Smooth muscle cell (in vitro differentiated cells): ENCODE measurements at regions not wholly inside any gene's neighbourhood (a gene's known extent, or its start where the extent isn't known, plus 50 kb on each side); places are given as distances from the start of the nearest gene placed in this dataset.

Source experiments
- DNase-seq: peaks from one replicate; lab custom pipeline; 2025; ENCODE audit not compliant: unreplicated experiment; lab: John Stamatoyannopoulos, UW
- H2AFZ ChIP-seq: fragments of 200-600 bp; sonication (generic); 2 replicates; pipeline ENCODE4 v1.6.0; 2016; ENCODE audit warnings: antibody characterized with exemption, low read depth, mild to moderate bottlenecking
- H3F3A ChIP-seq: fragments of 200-600 bp; sonication (generic); 2 replicates; pipeline ENCODE4 v1.6.0; 2017; ENCODE audit warnings: antibody characterized with exemption, low read depth
- H3K27ac ChIP-seq: fragments of 200-600 bp; sonication (generic); 2 replicates; pipeline ENCODE4 v1.5.1; 2016; ENCODE audit warnings: low read depth, mild to moderate bottlenecking
- H3K27me3 ChIP-seq: fragments of 200-600 bp; sonication (generic); 2 replicates; pipeline ENCODE4 v1.6.1; 2016; ENCODE audit warnings: low read depth, mild to moderate bottlenecking
- H3K36me3 ChIP-seq: fragments of 200-600 bp; sonication (generic); 2 replicates; pipeline ENCODE4 v1.5.1; 2016; ENCODE audit warnings: low read depth
- H3K4me1 ChIP-seq: fragments of 200-600 bp; sonication (generic); 2 replicates; pipeline ENCODE4 v1.5.1; 2016; ENCODE audit warnings: low read depth
- H3K4me2 ChIP-seq: fragments of 200-600 bp; sonication (generic); 2 replicates; pipeline ENCODE4 v1.6.0; 2016; ENCODE audit warnings: mild to moderate bottlenecking
- H3K4me3 ChIP-seq: fragments of 200-600 bp; sonication (generic); 2 replicates; pipeline ENCODE4 v1.5.1; 2016; ENCODE audit warnings: mild to moderate bottlenecking
- H3K79me2 ChIP-seq: fragments of 200-600 bp; sonication (generic); 2 replicates; pipeline ENCODE4 v1.6.0; 2016; ENCODE audit warnings: low read depth, mild to moderate bottlenecking
- H3K9ac ChIP-seq: fragments of 200-600 bp; sonication (generic); 2 replicates; pipeline ENCODE4 v1.6.0; 2016; ENCODE audit warnings: low read depth
- H3K9me3 ChIP-seq: fragments of 200-600 bp; sonication (generic); replicated peaks from 2 replicates; pipeline ENCODE4 v1.5.1; 2016; ENCODE audit warnings: low read depth
- H4K20me1 ChIP-seq: fragments of 200-600 bp; sonication (generic); 2 replicates; pipeline ENCODE4 v1.6.0; 2016; ENCODE audit warnings: low read depth
- CTCF ChIP-seq: fragments of 200-600 bp; sonication (generic); IDR thresholded peaks from 2 replicates; pipeline ENCODE4 v1.5.1; 2017; ENCODE audit warnings: borderline replicate concordance, mild to moderate bottlenecking, antibody characterized with exemption; ENCODE audit not compliant: insufficient read depth, poor library complexity, severe bottlenecking
- WGBS: methylation state at CpG from one replicate; pipeline ENCODE4 v1.1.7; 2016; ENCODE audit warnings: low lambda C conversion rate; 5-methylcytosine and 5-hydroxymethylcytosine counted together

GRCh38 chr19:28555317-28555716, 657.6 kb downstream of the UQCRFS1 start:
- WGBS, result 75% methylated on average over 5 of the region's 5 CpGs
- DNase-seq, result no peak
- H2AFZ ChIP-seq, result no peak overlapping the region
- no peaks in the 10 kb centered on the region for H4K20me1 ChIP-seq
- H3K36me3 ChIP-seq, result no peaks in the 10 kb centered on the region
- H3F3A ChIP-seq, result no peaks in the 10 kb centered on the region
- H3K79me2 ChIP-seq, result no peaks in the 10 kb centered on the region
- no peak for TF ChIP-seq CTCF
- no peaks in the 10 kb centered on the region for H3K9me3 ChIP-seq
- no peak overlapping the region for H3K9ac ChIP-seq
- no peak overlapping the region for H3K4me3 ChIP-seq
- H3K27me3 ChIP-seq, result no peaks in the 10 kb centered on the region
- H3K4me2 ChIP-seq, result no peak overlapping the region
- H3K27ac ChIP-seq, result no peak overlapping the region
- no peaks in the 10 kb centered on the region for H3K4me1 ChIP-seq

- Histone ChIP-seq H3K27ac (no peak overlapping the region), H3K79me2 (no peaks in the 10 kb centered on the region), H3K9ac (no peak overlapping the region), H4K20me1 (no peaks in the 10 kb centered on the region), H2AFZ (no peak overlapping the region), H3K4me3 (no peak overlapping the region), H3K9me3 (no peaks in the 10 kb centered on the region), H3K36me3 (no peaks in the 10 kb centered on the region), H3K27me3 (no peaks in the 10 kb centered on the region), H3K4me2 (no peak overlapping the region), H3F3A (no peaks in the 10 kb centered on the region), H3K4me1 (no peaks in the 10 kb centered on the region)
- 82% methylated on average over 4 of the region's 4 CpGs for WGBS
- DNase-seq, result no peak
- TF ChIP-seq CTCF, result no peak
Measured at GRCh38 chr19:28554321-28555091, 658.4 kb downstream of the UQCRFS1 start.

GRCh38 chr19:28553764-28554163, 659.2 kb downstream of the UQCRFS1 start:
- no peak overlapping the region for H3K4me2 ChIP-seq
- no peak overlapping the region for H3K9ac ChIP-seq
- H3K9me3 ChIP-seq, result no peaks in the 10 kb centered on the region
- no peak overlapping the region for H3K27ac ChIP-seq
- no peaks in the 10 kb centered on the region for H4K20me1 ChIP-seq
- H3K4me1 ChIP-seq, result no peaks in the 10 kb centered on the region
- 90% methylated on average over 2 of the region's 2 CpGs for WGBS
- TF ChIP-seq CTCF, result no peak
- no peak overlapping the region for H3K4me3 ChIP-seq
- DNase-seq, result no peak
- no peaks in the 10 kb centered on the region for H3K27me3 ChIP-seq
- no peaks in the 10 kb centered on the region for H3F3A ChIP-seq
- H3K79me2 ChIP-seq, result no peaks in the 10 kb centered on the region
- no peak overlapping the region for H2AFZ ChIP-seq
- H3K36me3 ChIP-seq, result no peaks in the 10 kb centered on the region

- Histone ChIP-seq H3K4me3 (no peak overlapping the region), H3K4me1 (no peaks in the 10 kb centered on the region), H3K27me3 (no peaks in the 10 kb centered on the region), H3K9ac (no peak overlapping the region), H2AFZ (no peak overlapping the region), H3K27ac (no peak overlapping the region), H3K9me3 (no peaks in the 10 kb centered on the region), H4K20me1 (no peaks in the 10 kb centered on the region), H3K79me2 (no peaks in the 10 kb centered on the region), H3K4me2 (no peak overlapping the region), H3K36me3 (no peaks in the 10 kb centered on the region), H3F3A (no peaks in the 10 kb centered on the region)
- no peak for DNase-seq
- WGBS, result 83% methylated on average over 5 of the region's 5 CpGs
- TF ChIP-seq CTCF, result no peak
Measured at GRCh38 chr19:28553005-28553404, 659.9 kb downstream of the UQCRFS1 start.
